ENCODE measurements at regions not wholly inside any gene's neighbourhood (a gene's known extent, or its start where the extent isn't known, plus 50 kb on each side); places are given as distances from the start of the nearest gene placed in this dataset.

- Histone ChIP-seq H3K23ac (ENCODE audit: insufficient read length) (no peak overlapping the region), H2BK15ac (ENCODE audit: low read length) (no peak overlapping the region), H2BK120ac (replicated peaks; ENCODE audit: low read depth, low read length) (no peak overlapping the region), H4K20me1 (replicated peaks in 1 of 2; ENCODE audit: control insufficient read depth in 1 of 2, insufficient read depth in 2 of 2, low read length in 2 of 2) (no peaks in the 10 kb centered on the region), H4K8ac (ENCODE audit: extremely low read depth, insufficient read depth, low read length) (no peak overlapping the region), H3K27ac (ENCODE audit: low read depth, low read length) (no peak overlapping the region), H3K23me2 (ENCODE audit: low read depth, low read length) (no peaks in the 10 kb centered on the region), H3K14ac (ENCODE audit: insufficient read length) (no peak overlapping the region), H3K79me2 (ENCODE audit: control insufficient read depth in 1 of 2, insufficient read depth in 2 of 2, low read length in 2 of 2) (no peaks in the 10 kb centered on the region), H2AK5ac (ENCODE audit: low read depth, low read length) (no peak overlapping the region), H4K5ac (ENCODE audit: insufficient read length, low read depth, low read length) (no peak overlapping the region), H4K91ac (replicated peaks; ENCODE audit: insufficient read length, low read length) (no peak overlapping the region), H3K56ac (replicated peaks; ENCODE audit: insufficient read length, low read depth, low read length) (no peak overlapping the region), H3K9me3 (ENCODE audit: insufficient read depth in 2 of 2, low read depth in 1 of 2, low read length in 1 of 2) (no peaks in the 10 kb centered on the region), H3K79me1 (ENCODE audit: low read depth, low read length) (no peaks in the 10 kb centered on the region), H3K9ac (replicated peaks in 1 of 4; ENCODE audit: extremely low read depth in 1 of 4, low read depth in 3 of 4, low read length in 3 of 4) (no peak overlapping the region), H3K4me1 (replicated peaks in 1 of 4; ENCODE audit: control insufficient read depth in 3 of 4, insufficient read depth in 4 of 4, low read length in 3 of 4) (no peaks in the 10 kb centered on the region), H3K18ac (ENCODE audit: extremely low read depth, low read length) (no peak overlapping the region), H3K4me3 (ENCODE audit: extremely low read depth in 1 of 4, insufficient read depth in 2 of 4, low read depth in 3 of 4, low read length in 4 of 4) (no peak overlapping the region), H2BK12ac (ENCODE audit: low read depth, low read length) (no peak overlapping the region), H2BK5ac (ENCODE audit: low read depth, low read length) (no peak overlapping the region), H2AFZ (ENCODE audit: low read length) (0 out of 2 replicates have a peak overlapping the region, but pooled peaks have one; percentile 20), H2BK20ac (ENCODE audit: low read length) (no peak overlapping the region), H3K4ac (replicated peaks; ENCODE audit: insufficient read length, low read depth, low read length) (no peak overlapping the region), H3K27me3 (replicated peaks in 1 of 4; ENCODE audit: control insufficient read depth in 3 of 4, extremely low read depth in 1 of 4, insufficient read depth in 3 of 4, low read length in 3 of 4) (no peaks in the 10 kb centered on the region), H3K36me3 (ENCODE audit: control insufficient read depth in 2 of 4, insufficient read depth in 4 of 4, low read length in 3 of 4) (no peaks in the 10 kb centered on the region), H3K4me2 (ENCODE audit: insufficient read depth in 1 of 2, low read depth in 2 of 2, low read length in 2 of 2) (no peak overlapping the region)
- 89% methylated on average over 3 of the region's 3 CpGs; no CpG with 5 or more reads in 1 of the 2 experiments for WGBS, 2 experiments (ENCODE audit: extremely low coverage in 1 of 2, insufficient coverage in 1 of 2, insufficient read length in 1 of 2, insufficient replicate concordance in 2 of 2, low coverage in 1 of 2, low lambda C conversion rate in 2 of 2, missing lambda C conversion rate in 1 of 2)
- POLR2A ChIA-PET (ENCODE audit: partially characterized antibody) = no interaction called here
- FAIRE-seq (no peak), DNase-seq (ENCODE audit: low read depth in 1 of 2, low spot score in 2 of 2) (no peak)
- CTCF ChIA-PET (ENCODE audit: partially characterized antibody) = no interaction called here
- TF ChIP-seq RAD21 (IDR thresholded peaks at IDR 0.05 in 1 of 2, conservative IDR thresholded peaks at IDR 0.05 in 1 of 2; ENCODE audit: low read depth in 2 of 2, low read length in 2 of 2) = no peak
- TF ChIP-seq TCF12 (IDR thresholded peaks at IDR 0.05; ENCODE audit: low read depth, low read length) = no peak
- TF ChIP-seq POLR2A (IDR thresholded peaks at IDR 0.05; ENCODE audit: control extremely low read depth in 1 of 2, low read depth in 2 of 2, low read length in 2 of 2) = no peak
- TF ChIP-seq ASH2L (IDR thresholded peaks at IDR 0.05; ENCODE audit: low read length) = no peak
- no peak for TF ChIP-seq MAX (IDR thresholded peaks at IDR 0.05)
- TF ChIP-seq YY1 (IDR thresholded peaks at IDR 0.05; ENCODE audit: low read depth, low read length) = no peak
- no peak for TF ChIP-seq SP1 (IDR thresholded peaks at IDR 0.05; ENCODE audit: low read depth, low read length)
- no peak for TF ChIP-seq NRF1 (IDR thresholded peaks at IDR 0.05; ENCODE audit: low read depth, low read length)
- TF ChIP-seq ATF2 (IDR thresholded peaks at IDR 0.05; ENCODE audit: low read length) = no peak
- no peak for TF ChIP-seq SIRT6 (IDR thresholded peaks at IDR 0.05; ENCODE audit: low read length)
Observed at GRCh38 chr6:115058414-115059211, 715.8 kb upstream of the HS3ST5 start.
